ENCODE measurements at regions not wholly inside any gene's neighbourhood (a gene's known extent, or its start where the extent isn't known, plus 50 kb on each side); places are given as distances from the start of the nearest gene placed in this dataset.

GRCh38 chr1:73910062-73910461 lies 287.9 kb downstream of the LRRIQ3 start:
- TF ChIP-seq CTCF (IDR thresholded peaks at IDR 0.05; ENCODE audit: insufficient read depth, low read length, poor library complexity, severe bottlenecking) (no peak), EZH2phosphoT487 (conservative IDR thresholded peaks at IDR 0.05; ENCODE audit: low read length) (no peak)
